ENCODE measurements at regions not wholly inside any gene's neighbourhood (a gene's known extent, or its start where the extent isn't known, plus 50 kb on each side); places are given as distances from the start of the nearest gene placed in this dataset.

DNA sequence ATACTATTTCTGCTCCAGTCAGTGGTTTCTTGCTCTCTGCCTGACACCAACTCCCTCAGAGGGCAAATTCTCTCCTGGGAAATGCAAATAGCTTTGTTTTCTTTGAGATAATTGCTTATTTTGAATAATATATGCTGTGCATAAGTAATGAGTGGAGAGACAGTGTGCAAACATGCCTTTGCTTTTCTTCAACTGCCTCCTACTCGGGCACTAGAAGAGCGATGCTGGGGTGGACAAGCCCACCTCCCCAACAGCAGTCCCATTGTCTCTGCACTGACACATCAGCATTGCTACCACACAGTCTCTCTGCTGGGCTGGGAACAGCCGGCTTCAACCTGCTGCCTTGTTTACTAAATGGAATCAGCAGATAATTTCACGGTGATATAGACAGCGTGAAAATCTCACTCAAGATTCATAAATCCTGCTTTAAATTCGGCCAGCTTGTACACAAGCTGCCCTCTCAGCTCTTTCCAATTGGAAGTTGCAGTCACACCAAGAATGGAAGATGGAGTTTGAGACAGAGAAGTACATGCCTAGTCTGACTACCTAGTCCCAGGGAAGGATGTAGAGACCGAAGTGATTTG is 694.5 kb downstream of the TDRD15 start (continued):
- TF ChIP-seq ATF1 (CRISPR knock-in tag; IDR thresholded peaks at IDR 0.05) (no peak), EMX1 (CRISPR knock-in tag; IDR thresholded peaks at IDR 0.05) (no peak), ZNF232 (CRISPR knock-in tag; IDR thresholded peaks at IDR 0.05) (no peak), GTF2I (CRISPR knock-in tag; conservative IDR thresholded peaks at IDR 0.05) (no peak)
- TF ChIP-seq, protein P1, sequence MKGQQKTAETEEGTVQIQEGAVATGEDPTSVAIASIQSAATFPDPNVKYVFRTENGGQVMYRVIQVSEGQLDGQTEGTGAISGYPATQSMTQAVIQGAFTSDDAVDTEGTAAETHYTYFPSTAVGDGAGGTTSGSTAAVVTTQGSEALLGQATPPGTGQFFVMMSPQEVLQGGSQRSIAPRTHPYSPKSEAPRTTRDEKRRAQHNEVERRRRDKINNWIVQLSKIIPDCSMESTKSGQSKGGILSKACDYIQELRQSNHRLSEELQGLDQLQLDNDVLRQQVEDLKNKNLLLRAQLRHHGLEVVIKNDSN (CRISPR knock-in tag; IDR thresholded peaks at IDR 0.05) = no peak

DNA sequence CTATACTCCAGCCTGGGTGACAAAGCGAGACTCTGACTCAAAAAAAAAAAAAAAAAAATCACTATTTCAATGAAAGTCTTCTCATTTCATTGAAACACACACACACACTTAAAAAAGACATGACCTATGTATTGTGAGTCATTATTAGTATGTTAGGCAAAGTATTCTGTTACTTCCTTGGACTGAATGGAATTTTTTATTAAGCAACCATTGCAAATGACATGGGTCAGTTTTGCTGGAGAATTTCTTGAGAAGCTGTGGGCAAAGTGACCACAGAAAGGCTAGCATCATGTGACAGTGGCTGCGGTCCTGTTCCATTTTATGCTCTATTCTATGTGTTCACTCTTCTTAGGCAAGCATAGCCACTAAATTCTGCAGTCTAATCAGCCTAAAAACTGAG is 695.7 kb downstream of the TDRD15 start:
- ATAC-seq (no peak), DNase-seq (ENCODE audit: low spot score) (no peak)
- peaks cover 4% of the 10 kb centered on the region for H3K9me3 Mint-ChIP-seq
- TF ChIP-seq, protein P2, sequence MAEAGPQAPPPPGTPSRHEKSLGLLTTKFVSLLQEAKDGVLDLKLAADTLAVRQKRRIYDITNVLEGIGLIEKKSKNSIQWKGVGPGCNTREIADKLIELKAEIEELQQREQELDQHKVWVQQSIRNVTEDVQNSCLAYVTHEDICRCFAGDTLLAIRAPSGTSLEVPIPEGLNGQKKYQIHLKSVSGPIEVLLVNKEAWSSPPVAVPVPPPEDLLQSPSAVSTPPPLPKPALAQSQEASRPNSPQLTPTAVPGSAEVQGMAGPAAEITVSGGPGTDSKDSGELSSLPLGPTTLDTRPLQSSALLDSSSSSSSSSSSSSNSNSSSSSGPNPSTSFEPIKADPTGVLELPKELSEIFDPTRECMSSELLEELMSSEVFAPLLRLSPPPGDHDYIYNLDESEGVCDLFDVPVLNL (CRISPR knock-in tag; IDR thresholded peaks at IDR 0.05; ENCODE audit: borderline replicate concordance, low read depth) = no peak
- TF ChIP-seq ETV6 (CRISPR knock-in tag; IDR thresholded peaks at IDR 0.05) (no peak), TCF7 (CRISPR knock-in tag; IDR thresholded peaks at IDR 0.05; ENCODE audit: low read depth) (no peak), SMAD4 (CRISPR knock-in tag; IDR thresholded peaks at IDR 0.05) (no peak), SP1 (CRISPR knock-in tag; conservative IDR thresholded peaks at IDR 0.05) (no peak), NR1H2 (CRISPR knock-in tag; IDR thresholded peaks at IDR 0.05) (no peak), JUN (CRISPR knock-in tag; IDR thresholded peaks at IDR 0.05) (no peak), ZNF671 (CRISPR knock-in tag; IDR thresholded peaks at IDR 0.05) (no peak), GTF2I (CRISPR knock-in tag; conservative IDR thresholded peaks at IDR 0.05) (no peak), FOXJ3 (CRISPR knock-in tag; IDR thresholded peaks at IDR 0.05; ENCODE audit: borderline replicate concordance) (no peak), SMAD3 (CRISPR knock-in tag; IDR thresholded peaks at IDR 0.05; ENCODE audit: borderline replicate concordance) (no peak)
- TF ChIP-seq, protein P3, sequence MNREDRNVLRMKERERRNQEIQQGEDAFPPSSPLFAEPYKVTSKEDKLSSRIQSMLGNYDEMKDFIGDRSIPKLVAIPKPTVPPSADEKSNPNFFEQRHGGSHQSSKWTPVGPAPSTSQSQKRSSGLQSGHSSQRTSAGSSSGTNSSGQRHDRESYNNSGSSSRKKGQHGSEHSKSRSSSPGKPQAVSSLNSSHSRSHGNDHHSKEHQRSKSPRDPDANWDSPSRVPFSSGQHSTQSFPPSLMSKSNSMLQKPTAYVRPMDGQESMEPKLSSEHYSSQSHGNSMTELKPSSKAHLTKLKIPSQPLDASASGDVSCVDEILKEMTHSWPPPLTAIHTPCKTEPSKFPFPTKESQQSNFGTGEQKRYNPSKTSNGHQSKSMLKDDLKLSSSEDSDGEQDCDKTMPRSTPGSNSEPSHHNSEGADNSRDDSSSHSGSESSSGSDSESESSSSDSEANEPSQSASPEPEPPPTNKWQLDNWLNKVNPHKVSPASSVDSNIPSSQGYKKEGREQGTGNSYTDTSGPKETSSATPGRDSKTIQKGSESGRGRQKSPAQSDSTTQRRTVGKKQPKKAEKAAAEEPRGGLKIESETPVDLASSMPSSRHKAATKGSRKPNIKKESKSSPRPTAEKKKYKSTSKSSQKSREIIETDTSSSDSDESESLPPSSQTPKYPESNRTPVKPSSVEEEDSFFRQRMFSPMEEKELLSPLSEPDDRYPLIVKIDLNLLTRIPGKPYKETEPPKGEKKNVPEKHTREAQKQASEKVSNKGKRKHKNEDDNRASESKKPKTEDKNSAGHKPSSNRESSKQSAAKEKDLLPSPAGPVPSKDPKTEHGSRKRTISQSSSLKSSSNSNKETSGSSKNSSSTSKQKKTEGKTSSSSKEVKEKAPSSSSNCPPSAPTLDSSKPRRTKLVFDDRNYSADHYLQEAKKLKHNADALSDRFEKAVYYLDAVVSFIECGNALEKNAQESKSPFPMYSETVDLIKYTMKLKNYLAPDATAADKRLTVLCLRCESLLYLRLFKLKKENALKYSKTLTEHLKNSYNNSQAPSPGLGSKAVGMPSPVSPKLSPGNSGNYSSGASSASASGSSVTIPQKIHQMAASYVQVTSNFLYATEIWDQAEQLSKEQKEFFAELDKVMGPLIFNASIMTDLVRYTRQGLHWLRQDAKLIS (CRISPR knock-in tag; IDR thresholded peaks at IDR 0.05; ENCODE audit: borderline replicate concordance) = no peak
- TF ChIP-seq, protein P4, sequence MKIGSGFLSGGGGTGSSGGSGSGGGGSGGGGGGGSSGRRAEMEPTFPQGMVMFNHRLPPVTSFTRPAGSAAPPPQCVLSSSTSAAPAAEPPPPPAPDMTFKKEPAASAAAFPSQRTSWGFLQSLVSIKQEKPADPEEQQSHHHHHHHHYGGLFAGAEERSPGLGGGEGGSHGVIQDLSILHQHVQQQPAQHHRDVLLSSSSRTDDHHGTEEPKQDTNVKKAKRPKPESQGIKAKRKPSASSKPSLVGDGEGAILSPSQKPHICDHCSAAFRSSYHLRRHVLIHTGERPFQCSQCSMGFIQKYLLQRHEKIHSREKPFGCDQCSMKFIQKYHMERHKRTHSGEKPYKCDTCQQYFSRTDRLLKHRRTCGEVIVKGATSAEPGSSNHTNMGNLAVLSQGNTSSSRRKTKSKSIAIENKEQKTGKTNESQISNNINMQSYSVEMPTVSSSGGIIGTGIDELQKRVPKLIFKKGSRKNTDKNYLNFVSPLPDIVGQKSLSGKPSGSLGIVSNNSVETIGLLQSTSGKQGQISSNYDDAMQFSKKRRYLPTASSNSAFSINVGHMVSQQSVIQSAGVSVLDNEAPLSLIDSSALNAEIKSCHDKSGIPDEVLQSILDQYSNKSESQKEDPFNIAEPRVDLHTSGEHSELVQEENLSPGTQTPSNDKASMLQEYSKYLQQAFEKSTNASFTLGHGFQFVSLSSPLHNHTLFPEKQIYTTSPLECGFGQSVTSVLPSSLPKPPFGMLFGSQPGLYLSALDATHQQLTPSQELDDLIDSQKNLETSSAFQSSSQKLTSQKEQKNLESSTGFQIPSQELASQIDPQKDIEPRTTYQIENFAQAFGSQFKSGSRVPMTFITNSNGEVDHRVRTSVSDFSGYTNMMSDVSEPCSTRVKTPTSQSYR (CRISPR knock-in tag; IDR thresholded peaks at IDR 0.05) = no peak
- TF ChIP-seq, protein P5, sequence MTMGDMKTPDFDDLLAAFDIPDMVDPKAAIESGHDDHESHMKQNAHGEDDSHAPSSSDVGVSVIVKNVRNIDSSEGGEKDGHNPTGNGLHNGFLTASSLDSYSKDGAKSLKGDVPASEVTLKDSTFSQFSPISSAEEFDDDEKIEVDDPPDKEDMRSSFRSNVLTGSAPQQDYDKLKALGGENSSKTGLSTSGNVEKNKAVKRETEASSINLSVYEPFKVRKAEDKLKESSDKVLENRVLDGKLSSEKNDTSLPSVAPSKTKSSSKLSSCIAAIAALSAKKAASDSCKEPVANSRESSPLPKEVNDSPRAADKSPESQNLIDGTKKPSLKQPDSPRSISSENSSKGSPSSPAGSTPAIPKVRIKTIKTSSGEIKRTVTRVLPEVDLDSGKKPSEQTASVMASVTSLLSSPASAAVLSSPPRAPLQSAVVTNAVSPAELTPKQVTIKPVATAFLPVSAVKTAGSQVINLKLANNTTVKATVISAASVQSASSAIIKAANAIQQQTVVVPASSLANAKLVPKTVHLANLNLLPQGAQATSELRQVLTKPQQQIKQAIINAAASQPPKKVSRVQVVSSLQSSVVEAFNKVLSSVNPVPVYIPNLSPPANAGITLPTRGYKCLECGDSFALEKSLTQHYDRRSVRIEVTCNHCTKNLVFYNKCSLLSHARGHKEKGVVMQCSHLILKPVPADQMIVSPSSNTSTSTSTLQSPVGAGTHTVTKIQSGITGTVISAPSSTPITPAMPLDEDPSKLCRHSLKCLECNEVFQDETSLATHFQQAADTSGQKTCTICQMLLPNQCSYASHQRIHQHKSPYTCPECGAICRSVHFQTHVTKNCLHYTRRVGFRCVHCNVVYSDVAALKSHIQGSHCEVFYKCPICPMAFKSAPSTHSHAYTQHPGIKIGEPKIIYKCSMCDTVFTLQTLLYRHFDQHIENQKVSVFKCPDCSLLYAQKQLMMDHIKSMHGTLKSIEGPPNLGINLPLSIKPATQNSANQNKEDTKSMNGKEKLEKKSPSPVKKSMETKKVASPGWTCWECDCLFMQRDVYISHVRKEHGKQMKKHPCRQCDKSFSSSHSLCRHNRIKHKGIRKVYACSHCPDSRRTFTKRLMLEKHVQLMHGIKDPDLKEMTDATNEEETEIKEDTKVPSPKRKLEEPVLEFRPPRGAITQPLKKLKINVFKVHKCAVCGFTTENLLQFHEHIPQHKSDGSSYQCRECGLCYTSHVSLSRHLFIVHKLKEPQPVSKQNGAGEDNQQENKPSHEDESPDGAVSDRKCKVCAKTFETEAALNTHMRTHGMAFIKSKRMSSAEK (CRISPR knock-in tag; IDR thresholded peaks at IDR 0.05; ENCODE audit: borderline replicate concordance) = no peak
- TF ChIP-seq, protein P6, sequence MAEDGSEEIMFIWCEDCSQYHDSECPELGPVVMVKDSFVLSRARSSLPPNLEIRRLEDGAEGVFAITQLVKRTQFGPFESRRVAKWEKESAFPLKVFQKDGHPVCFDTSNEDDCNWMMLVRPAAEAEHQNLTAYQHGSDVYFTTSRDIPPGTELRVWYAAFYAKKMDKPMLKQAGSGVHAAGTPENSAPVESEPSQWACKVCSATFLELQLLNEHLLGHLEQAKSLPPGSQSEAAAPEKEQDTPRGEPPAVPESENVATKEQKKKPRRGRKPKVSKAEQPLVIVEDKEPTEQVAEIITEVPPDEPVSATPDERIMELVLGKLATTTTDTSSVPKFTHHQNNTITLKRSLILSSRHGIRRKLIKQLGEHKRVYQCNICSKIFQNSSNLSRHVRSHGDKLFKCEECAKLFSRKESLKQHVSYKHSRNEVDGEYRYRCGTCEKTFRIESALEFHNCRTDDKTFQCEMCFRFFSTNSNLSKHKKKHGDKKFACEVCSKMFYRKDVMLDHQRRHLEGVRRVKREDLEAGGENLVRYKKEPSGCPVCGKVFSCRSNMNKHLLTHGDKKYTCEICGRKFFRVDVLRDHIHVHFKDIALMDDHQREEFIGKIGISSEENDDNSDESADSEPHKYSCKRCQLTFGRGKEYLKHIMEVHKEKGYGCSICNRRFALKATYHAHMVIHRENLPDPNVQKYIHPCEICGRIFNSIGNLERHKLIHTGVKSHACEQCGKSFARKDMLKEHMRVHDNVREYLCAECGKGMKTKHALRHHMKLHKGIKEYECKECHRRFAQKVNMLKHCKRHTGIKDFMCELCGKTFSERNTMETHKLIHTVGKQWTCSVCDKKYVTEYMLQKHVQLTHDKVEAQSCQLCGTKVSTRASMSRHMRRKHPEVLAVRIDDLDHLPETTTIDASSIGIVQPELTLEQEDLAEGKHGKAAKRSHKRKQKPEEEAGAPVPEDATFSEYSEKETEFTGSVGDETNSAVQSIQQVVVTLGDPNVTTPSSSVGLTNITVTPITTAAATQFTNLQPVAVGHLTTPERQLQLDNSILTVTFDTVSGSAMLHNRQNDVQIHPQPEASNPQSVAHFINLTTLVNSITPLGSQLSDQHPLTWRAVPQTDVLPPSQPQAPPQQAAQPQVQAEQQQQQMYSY (CRISPR knock-in tag; IDR thresholded peaks at IDR 0.05) = no peak

More for the DNA sequence above, 695.7 kb downstream of the TDRD15 start:
- Mint-ChIP-seq H3K36me3 (no peaks in the 10 kb centered on the region), H3K27me3 (ENCODE audit: low read depth) (no peaks in the 10 kb centered on the region), H3K27ac (no peak overlapping the region), H3K4me1 (peaks cover 33% of the 10 kb centered on the region), H3K4me3 (no peak overlapping the region)
- ChIA-PET POLR2A (no interaction called here), CTCF (no interaction called here)

Data from WTC11 (cell line).